AG10803 (cell line): ENCODE measurements at regions not wholly inside any gene's neighbourhood (a gene's known extent, or its start where the extent isn't known, plus 50 kb on each side); places are given as distances from the start of the nearest gene placed in this dataset.

Source experiments
- DNase-seq: peaks from one replicate; pipeline ENCODE4 v3.0.0; 2010; ENCODE audit warnings: low read depth
- H3K4me3 ChIP-seq: 2 replicates; pipeline ENCODE4 v1.5.1; 2011; ENCODE audit warnings: mild to moderate bottlenecking, low read length, control low read depth
- TF ChIP-seq, protein P1 (sequence below): conservative IDR thresholded peaks from 2 replicates; pipeline ENCODE4 v1.5.1; 2011; ENCODE audit warnings: mild to moderate bottlenecking, low read length, control low read depth, inconsistent platforms

DNA sequence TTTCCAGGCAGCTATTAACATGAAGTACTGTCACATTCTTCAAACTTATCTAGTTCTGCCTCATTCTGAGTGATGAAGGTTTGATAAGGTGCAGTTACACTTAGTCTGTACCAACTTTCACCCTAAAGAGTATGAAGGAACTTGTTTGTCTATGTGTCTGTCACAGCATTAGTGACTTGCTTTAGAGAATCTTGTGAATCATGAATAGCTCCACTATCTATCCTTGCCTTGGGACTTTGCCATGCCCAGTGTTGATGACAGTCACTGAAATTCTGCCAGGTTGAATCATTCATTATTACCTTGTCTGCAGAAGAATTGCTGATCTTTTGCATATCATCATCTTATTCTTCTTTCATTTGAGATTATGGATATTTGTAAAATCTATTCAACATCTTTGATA is 50.9 kb upstream of the A1CF start:
- DNase-seq, result no peak
- TF ChIP-seq, protein P1, sequence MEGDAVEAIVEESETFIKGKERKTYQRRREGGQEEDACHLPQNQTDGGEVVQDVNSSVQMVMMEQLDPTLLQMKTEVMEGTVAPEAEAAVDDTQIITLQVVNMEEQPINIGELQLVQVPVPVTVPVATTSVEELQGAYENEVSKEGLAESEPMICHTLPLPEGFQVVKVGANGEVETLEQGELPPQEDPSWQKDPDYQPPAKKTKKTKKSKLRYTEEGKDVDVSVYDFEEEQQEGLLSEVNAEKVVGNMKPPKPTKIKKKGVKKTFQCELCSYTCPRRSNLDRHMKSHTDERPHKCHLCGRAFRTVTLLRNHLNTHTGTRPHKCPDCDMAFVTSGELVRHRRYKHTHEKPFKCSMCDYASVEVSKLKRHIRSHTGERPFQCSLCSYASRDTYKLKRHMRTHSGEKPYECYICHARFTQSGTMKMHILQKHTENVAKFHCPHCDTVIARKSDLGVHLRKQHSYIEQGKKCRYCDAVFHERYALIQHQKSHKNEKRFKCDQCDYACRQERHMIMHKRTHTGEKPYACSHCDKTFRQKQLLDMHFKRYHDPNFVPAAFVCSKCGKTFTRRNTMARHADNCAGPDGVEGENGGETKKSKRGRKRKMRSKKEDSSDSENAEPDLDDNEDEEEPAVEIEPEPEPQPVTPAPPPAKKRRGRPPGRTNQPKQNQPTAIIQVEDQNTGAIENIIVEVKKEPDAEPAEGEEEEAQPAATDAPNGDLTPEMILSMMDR, result no peak
- H3K4me3 ChIP-seq, result no peak overlapping the region

DNA sequence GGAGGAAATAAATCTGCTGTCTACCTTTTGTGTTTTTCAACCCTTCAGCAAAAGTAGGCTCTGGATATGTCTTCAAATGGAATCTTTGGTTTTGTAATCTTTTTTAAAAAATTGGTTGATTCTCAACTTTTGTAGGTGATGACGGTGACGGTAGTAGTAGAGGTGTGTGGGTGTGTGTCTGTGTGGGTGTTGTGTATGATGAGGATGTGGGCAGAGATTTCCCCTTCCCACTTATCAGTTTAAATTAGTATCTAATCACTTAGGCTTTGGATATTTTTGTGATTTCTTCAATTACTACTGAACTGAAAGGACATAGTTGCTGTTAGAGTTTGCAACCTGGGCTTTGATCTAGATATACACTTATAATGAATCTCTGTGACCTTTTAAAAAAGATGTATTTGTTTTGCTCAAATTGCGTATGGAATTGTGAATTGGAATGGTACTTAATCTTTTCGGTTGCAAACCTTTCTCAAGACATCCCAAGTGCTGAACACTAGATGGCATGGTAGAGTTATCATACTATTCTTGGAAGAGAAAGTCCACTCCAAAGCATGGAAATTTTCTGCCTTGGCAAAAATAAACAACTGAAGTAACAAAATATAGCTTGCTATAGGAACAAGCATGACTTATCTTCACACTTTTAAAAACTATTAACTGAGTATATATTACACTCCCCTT is 51.9 kb upstream of the A1CF start:
- DNase-seq, result peak; percentile 48
- TF ChIP-seq, protein P1, result peak; percentile 77
- no peak overlapping the region for H3K4me3 ChIP-seq

DNA sequence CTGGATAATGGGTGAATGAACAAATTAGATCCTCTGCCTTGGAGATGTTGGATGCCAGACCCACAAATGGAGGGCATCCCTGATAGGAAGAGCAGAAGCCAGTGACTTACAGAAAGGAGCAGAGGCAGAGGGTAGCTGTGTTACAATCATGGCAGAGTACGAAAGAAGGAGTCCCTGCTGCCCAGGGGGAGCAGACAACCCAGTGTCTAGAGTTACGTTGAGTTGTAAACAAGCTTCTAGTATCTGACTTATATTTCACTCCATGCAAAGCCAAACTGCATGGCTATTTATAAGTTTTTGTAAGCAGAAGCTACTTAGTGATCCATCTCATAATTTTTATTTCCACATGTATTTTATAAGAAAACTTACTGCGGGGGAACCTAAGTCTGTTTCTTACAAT is 56.2 kb upstream of the A1CF start:
- H3K4me3 ChIP-seq, result no peak overlapping the region
- no peak for DNase-seq
- TF ChIP-seq, protein P1, result no peak

DNA sequence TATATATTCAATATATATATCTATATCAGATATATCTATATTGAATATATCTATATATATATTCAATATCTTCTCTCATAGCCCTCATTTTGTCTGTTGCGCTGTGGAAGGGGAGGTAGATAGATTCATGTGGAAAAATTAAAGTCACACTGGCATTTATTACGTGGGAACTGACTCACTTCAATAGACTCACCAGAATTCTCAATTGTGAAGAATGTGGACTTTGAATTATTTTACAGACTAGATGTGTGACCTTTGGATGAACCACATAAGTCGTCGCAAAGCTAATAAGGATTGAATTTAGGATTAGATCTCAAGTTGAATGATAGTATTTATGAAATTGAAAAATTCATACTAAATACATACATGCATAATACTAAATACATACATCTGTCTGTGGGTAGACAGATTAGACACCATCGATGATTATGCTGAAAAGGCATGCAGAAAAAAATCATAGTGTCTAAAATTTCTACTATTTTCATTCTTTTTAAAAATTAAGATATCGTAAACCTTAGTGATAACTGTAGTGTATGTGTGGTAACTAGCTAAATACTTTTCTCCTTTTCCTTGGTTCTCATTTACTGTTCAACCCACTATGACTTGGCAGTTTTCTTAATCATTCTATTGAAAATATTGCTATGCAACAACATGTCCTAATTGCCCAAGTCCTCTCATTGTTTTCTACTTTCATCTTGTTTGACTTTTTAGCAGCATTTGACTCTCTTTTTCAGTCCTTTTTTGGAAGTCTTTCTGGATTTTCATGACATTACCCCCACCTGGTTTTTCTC is 61.8 kb upstream of the A1CF start:
- peak; percentile 27 for DNase-seq
- no peak overlapping the region for H3K4me3 ChIP-seq
- TF ChIP-seq, protein P1, result no peak

DNA sequence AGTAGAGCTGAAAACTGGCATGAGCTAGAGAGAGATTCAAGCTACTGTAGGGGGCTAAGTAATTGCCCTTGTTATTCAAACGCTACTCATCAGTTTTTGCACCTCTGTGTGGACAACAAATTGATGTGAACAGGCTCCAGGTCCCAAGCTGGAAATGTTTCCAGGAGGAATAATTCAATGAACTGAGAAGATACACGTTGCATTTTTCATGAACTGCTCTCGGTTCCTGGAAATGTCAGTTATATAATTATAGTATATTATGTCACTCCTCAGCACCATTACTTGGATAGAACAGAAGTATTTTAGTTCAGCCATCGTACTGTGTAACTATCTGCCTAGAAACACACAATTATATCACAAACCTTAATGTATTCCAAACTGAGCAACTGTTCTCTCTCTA is 65.9 kb upstream of the A1CF start:
- H3K4me3 ChIP-seq, result no peak overlapping the region
- no peak for DNase-seq
- TF ChIP-seq, protein P1, result no peak

DNA sequence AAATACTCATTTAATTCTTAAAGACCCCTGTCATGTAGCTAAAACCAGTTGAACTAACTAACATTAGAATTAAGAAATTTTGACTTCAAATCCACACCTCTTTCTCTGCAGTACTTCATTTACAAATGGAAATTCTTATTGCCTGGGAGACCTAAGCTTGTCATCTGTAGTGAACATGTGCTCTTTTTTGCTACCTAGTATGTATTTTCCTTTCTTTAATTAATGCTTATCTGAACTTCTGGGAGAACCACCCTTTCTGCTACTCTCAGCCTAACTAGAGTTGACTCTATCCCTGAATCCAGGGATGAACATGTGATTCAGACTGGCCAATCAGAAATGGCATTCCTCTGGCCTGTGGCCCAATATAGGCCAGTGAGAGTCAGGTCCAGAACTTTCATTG is 75.9 kb upstream of the A1CF start:
- TF ChIP-seq, protein P1, result no peak
- DNase-seq, result no peak
- no peak overlapping the region for H3K4me3 ChIP-seq

DNA sequence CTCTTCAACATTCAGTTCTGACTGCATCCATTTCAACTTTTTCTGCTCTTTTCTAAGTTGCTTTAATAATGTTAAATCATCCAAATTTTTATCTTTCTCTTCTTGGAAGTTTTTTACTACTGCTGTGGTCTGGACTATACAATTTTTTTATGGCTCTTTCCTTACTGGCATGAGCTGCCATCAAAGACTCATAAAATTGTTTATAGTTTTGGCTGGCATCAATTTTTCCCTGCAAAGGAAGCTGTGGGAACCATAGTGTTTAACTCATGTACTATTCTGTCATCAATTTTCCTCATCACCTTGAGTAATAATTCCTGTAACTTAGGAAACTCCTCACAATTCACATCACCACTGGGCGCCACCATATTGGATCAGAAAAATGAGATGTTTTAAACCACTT is 77.6 kb upstream of the A1CF start:
- H3K4me3 ChIP-seq, result no peak overlapping the region
- TF ChIP-seq, protein P1, result no peak
- no peak for DNase-seq
